HG03558 (cell line): ENCODE measurements at regions not wholly inside any gene's neighbourhood (a gene's known extent, or its start where the extent isn't known, plus 50 kb on each side); places are given as distances from the start of the nearest gene placed in this dataset.
"Not testable (repeated sequence)": the region's sequence is repeated elsewhere in the genome, so short reads cannot be mapped to it uniquely, and the experiment has no call there.

Experiments
- ATAC-seq: cut with Tn5 transposase; IDR thresholded peaks from one replicate; pipeline ENCODE4 v1.9.1; 2021; ENCODE audit warnings: moderate number of reproducible peaks; ENCODE audit not compliant: unreplicated experiment; ENCODE audit errors: extremely low read depth

DNA sequence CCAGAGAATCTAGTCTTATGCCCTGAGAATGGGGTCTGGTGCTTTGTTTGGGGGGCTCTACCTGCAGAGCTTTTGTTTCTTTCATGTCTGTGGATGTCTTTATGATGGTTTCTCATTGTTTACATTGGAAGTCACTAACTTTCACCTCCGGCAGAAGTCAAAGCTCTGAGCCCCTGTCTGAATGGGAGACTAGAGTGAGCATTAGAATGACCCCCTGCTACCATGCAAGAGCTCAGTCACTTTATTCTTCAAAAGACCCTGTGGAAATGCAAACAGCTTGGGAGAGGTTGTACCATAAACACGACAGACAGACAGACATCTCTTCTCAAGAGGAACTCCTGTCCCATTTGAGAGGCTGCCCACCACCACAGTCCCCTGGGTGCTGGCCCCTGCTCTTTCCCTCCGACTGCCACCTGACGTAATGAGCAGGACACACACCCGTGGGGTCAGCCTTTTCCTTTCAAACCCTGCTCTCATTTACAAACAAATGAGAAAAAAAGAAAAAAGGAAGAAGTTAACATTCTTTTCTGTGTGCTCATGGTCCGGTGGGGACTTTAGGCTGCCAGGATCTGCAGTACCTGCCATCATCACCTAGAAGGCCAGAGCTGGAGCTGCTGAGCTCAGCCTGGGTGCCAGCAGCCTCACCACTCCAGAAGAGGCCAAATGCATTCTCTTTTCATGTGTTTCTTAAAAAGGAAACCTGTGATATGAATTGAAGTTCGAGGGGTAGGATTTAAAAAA lies 91.6 kb downstream of the FZD1 start:
- no peak for ATAC-seq

DNA sequence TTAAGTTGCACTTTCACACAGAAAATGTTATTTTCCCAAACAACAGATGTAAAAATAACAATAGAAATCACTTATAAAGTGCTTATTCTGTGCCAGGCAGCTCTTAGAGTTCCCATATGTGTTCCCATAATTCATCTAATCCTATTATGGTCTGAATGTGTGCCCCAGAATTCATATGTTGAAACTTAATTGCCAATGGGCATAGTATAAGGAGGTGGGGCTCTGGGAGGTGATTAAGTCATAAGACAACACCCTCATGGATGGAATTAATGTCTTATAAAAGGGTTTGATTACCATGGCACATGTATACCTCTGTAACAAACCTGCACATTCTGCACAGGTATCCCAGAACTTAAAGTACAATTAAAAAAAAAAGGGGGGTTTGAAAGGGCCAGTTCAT lies 92.7 kb downstream of the FZD1 start:
- ATAC-seq: no peak

DNA sequence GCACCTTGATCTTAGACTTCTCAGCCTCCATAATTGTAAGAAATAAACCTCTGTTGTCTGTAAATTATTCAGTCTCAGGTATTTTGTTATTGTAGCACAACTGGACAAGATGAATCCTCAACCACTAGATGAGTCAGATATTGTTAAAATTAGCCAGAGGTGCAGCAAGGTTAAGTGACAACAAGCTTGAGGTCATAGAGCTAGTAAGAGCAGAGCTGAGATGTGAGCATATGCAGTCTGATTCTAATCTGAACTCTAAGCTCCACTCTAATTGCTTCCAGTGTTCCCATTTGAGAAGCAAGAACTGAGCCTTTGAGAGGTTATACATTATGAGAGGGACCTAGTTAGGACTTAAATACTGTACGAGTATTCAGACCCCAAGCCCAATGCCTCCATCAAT lies 93.1 kb downstream of the FZD1 start:
- ATAC-seq: no peak

DNA sequence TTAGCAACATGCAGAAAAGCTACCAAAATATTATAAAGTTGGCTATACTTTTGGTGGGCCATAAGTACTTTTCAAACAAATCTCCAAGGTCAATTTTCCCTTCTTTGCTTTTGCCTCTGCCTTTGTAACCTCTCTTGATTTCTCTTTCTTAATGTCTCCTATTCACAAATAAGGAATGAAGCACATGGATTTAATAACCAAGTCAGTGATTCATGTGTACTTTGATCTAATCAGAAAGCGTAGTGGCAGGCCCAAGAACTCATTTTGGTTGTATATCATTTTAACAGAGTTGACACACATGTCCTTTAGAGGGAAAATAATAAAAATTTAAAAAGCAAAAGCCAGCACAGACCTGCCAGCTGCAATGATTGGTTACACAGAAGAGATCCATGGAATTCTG lies 93.7 kb downstream of the FZD1 start:
- ATAC-seq: no peak

DNA sequence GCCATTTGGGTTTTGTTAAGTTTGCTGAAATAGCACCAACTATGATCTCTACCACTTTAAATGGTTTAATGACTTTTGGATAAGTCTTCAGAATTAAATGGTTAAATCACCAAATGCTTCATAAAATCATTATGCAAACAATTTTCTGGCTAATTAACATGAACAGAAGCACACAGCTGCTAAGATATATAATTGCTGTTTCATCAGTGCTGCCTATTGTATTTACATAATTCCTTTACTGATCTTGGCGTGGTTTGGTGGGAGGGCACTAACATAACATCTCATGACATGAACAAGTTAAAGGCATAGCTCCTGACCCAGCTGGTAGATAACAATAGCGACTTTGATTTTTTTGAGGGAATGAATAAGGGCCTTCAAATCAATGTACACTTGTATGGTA lies 94.1 kb downstream of the FZD1 start:
- no peak for ATAC-seq

DNA sequence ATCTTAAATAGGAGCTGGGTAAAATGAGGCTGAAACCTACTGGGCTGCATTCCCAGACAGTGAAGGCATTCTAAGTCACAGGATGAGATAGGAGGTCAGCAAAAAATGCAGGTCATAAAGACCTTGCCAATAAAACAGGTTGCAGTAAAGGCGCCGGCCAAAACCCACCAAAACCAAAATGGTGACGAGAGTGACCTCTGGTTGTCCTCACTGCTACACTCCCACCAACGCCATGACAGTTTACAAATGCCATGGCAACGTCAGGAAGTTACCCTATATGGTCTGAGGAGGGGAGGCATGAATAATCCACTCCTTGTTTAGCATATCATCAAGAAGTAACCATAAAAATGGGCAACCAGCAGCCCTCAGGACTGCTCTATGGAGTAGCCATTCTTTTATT lies 100.9 kb downstream of the FZD1 start:
- not testable (repeated sequence) for ATAC-seq

DNA sequence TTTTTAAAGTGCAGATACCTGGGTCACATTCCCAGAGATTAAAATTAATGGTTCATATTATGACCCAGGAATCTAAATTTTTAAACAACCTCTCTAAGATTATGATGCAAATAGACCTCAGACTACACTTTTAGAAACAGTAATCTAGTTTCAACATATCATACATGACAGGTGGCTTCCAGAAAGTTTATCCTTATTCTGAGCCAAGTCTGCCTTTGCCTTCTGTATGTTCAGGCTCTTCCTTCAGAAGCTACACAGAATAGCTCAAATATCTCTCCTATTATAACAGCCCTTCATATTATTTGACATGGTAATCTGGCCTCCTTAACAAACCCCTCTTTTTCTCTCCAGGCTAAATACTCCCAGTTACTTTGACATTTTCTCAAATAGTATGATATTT lies 101.9 kb downstream of the FZD1 start:
- no peak for ATAC-seq

DNA sequence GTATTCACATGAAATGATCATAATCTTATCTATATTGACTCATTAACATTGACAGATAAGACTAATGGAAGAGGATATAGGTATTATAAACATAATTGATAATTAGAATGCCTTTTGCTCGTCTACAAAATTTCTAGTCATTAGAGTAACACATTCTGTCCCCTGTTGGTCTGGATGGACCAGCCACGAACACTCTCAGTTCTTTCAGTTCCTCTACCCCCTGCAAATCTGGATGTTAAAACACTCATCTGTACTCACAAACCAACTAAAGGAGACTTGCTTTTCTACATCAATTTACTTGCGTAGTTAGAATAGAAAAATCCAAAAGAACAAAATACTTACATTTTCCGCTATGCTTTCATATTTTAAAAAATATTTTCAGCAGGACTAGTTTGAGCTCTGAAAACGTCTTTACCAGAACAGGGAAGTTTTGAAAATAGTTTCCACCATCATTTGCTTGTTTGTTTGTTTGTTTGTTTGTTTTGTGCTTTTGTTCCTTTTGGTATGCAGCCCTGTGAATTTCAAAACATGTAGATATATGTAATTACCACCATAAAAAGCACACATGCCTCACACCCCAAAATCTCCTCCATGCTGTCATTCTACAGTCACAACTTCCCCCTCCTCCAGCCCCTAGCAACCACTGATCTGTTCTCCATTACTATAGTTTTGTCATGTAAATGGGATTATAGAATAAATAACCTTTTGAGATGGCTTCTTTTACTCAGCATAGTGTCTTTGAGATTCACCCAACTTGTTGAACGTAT lies 103.8 kb downstream of the FZD1 start:
- ATAC-seq: no peak

DNA sequence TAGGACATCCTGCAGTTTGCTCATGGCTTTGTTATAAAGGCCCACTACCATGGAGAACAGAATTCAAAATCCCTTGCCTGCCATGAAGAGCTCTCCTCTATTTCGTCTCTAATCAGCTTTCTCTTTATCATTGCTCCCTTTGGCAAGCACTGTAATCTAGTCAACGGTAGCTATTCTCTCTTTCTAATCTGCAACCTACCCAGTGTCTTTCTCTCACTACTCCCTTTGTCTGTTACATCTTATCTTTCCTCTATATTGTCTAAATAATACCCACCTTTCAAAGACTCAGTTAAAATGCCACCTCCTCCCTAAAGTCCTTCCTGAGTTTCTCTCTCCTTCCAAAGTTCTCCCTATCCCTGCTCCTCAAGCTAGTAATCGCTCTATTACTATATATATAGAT lies 108.1 kb downstream of the FZD1 start:
- no peak for ATAC-seq

DNA sequence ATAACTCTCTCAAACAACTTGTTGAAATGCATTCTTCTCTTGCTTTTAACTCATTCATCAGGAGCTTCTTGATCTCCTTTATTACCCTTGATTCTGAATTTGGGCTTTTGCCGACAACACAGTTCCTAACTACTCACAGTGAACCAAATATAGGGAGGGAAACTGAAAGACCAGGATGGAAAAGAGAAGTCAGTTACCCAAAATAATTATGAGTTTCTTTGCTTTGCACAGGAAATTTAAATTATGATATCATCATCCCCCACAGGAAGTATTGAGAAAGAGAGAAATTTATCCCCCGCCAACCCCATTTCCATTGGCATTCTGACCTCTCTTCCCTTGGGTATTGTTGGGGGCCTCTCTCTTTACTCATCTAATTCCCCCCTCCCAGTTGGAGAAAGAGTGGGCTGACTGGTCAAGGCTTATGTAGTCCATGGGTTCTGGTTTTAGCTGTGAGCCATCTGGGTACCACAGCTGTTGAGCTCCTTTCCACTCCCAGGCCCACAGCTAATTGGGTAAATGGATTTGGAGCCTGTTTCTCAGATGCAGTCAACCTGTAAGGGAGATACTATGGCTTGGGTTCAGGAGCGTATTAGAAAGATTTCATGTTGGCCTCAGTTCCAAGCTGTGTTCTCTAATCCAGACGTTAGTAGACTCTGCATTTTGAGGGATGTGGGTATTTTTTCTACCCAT lies 109.0 kb downstream of the FZD1 start:
- no peak for ATAC-seq

DNA sequence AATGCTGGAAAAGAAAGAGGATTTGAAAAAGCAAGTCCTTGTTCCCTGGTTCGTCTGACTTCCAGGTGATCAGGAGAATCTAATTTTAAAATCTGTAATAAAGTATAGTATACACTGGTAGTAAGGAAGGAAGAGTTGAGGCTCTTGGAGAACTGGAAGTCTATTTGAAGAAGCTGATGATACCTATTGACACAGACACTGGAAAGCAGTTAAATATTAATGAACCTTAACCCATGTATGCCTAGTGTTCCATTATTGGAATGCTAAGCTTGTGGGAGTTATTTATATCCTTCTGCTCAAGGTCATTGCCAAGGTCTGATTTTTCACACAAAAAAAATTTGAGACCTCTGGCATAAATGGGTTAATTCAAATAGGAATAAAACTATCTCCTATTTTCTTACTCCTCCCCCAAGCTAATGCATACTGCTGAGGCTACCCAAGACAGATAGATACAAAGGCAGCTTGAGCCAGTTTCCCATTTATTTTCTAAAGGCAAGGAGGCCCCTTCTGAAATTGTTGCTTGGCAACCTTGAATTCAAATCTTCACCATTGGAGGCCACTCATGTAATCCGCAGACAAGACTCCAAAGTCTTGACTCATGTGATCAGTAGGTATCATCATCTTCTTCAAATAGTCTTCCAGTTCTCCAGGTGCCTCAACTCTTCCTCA lies 110.2 kb downstream of the FZD1 start:
- no peak for ATAC-seq

DNA sequence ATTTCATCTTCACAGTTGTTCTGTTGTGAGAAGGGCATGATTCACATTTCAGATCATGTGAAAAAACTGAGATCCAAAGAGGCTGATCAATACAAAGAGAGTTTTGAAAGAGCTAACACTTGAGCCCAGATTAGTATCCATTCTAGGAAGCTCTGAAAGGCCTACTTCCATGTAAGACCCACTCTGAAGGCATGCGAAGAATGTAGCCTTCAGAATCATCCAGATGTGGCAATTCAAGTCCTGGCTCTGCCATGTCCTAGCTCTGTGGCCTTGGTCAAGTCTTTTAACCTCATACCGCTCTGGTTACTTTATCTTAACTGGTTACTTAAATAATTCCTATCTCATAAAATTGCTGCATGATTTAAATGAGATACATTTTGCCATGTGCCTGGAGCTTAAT lies 111.1 kb downstream of the FZD1 start:
- ATAC-seq: no peak

DNA sequence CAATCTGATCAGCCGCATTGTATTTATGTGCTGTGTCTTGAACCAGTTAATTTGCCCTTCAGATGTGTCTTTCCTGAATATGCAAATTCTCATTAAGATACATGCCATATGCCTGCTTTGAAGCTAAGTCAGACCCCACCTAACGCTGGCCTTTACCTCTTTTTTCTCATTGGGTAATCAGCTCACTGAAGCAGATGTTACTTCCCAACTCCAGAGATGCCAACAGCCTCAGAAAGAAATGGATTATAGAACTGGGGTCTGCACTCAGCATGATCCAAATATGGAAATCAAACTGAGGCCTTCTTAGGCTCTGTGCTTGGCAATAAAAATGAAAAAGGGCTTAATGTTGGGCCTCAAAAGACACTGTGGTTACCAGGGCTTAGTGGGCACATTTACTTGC lies 113.9 kb downstream of the FZD1 start:
- ATAC-seq: no peak

DNA sequence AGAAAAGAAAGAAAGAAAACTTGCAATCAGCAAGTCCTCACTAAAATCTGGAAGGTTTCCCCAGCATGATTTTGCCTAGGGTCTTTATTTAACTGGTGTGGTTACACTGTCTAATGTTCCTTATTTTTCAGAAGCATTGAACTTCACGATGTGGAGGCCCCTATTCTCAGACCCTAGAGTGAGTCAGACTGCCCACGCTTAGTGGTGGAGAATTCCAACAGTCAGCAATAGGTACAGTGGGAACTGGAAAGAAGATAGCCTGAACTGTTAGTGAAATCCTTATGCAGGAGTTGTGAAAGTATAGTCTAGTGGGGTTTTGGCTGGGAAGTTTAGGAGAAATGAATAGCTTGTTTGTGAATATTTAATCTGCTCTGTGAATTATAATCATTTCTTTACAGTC lies 115.0 kb downstream of the FZD1 start:
- no peak for ATAC-seq

DNA sequence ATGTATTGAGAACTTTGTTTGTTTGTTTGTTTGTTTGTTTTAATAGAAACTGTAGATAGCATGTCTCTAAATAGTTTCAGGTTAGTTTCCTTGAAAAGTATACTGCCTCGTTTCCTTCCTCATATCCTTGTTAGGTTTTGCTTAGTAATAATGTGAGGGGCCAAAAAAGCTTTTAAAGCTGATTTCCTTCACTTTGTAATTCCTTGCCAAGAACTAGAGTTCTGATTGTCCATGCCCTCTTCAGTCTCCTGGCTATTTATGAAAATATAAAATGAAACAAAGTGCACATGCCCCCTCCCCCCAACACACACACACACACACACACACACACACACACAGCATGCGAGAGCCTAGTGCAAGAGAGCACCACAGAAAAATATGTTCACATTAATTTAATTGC lies 115.8 kb downstream of the FZD1 start:
- no peak for ATAC-seq

DNA sequence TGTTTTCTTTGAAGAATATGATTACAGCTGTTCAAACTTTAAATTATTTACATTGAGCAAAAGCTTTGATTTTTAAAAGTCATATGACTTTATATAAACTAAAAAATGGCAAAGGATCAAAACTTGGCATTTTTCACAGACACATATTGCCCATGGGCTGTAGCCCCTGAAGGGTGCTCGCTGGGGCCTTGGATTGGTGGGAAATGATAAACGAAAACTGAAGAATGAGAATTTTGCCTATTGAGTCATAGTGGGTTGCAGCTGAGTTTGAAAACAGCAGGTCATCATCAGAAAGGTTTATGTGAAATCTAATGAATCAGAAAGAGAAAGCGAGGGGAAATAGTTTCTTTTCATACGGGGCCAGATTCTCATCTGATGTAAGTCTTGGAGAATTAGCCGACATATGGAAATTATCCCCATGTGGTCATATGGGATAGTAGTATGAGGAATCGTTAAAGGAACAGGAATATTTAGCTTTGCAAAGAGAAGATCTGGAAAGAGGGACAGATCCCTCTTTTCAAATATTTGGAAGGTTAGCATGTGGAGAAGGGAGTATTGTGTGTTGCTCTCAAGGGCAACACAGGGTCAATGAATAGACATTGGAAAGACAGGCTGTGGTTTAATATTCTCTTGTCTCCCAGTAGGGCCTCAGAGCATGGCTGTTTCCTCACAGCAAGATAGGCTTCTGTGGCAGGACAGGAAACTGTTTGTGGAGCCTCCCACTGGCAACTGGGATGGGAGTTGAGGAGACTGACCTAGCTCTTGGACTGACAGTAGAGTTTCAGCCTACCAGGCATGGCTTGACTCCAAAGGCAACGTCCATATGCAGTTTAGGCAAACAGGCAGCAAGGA lies 119.0 kb downstream of the FZD1 start:
- no peak for ATAC-seq

DNA sequence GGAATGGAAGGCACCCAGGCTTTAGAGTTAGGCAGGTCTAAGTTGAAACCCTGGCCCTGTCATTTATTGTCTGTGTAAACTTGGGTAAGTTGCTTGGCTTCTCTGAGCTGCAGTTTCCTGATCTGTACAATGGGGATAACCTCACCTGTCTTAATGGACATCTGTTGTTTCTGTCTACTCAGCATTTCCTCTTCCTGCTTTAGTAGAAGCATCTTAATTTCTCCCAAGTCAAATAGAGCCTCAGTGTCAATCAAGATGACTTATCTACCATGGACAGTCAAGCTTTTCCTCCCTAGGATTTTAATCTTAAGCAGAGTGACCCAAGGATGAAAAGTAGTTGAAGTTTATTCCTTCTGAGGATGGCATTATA lies 119.7 kb downstream of the FZD1 start:
- no peak for ATAC-seq

DNA sequence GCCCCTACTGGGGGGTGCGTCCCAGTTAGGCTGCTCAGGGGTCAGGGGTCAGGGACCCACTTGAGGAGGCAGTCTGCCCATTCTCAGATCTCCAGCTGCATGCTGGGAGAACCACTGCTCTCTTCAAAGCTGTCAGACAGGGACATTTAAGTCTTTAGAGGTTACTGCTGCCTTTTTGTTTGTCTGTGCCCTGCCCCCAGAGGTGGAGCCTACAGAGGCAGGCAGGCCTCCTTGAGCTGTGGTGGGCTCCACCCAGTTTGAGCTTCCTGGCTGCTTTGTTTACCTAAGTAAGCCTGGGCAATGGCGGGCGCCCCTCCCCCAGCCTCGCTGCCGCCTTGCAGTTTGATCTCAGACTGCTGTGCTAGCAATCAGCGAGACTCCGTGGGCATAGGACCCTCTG lies 130.5 kb downstream of the FZD1 start:
- not testable (repeated sequence) for ATAC-seq

DNA sequence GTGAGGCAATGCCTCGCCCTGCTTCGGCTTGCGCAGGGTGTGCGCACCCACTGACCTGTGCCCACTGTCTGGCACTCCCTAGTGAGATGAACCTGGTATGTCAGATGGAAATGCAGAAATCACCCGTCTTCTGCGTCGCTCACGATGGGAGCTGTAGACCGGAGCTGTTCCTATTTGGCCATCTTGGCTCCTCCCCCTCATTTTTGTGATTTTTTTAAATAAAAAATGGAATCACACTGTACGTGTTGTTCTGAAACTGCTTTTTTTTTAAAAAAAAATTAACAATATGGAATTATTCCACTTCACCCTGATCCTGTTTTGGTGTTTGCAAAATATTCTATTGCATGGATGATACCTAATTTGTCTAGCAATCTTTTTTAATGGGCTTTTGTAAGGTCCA lies 131.1 kb downstream of the FZD1 start:
- ATAC-seq: not testable (repeated sequence)

DNA sequence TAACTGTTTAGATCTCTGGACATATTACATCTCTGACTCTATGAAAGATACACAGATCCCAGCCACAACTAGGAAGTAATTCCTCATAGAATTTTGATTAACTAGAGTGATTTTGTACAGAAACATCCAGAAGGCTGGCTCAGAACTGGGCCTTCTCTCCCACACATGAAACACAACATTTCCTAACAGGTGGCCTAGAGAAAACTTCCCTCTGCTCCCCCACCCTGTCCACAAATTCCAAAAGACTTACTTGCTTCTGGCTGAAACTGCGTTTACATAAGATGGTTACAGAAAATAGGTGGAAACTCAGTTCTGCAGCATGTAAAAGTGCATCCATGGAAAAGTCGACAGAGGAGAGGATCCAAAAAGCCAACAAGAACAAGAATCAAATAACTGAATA lies 132.9 kb downstream of the FZD1 start:
- ATAC-seq: no peak
